Spleen (tissue), 7 donors: ENCODE measurements at regions not wholly inside any gene's neighbourhood (a gene's known extent, or its start where the extent isn't known, plus 50 kb on each side); places are given as distances from the start of the nearest gene placed in this dataset.

ENCODE experiments used
- POLR2AphosphoS5 ChIP-seq, 3 donors: sonication (generic); formaldehyde crosslinking; IDR thresholded peaks; one replicate each; pipeline ENCODE4 v1.5.1; 2017; ENCODE audit warnings: antibody characterized with exemption in 3 of 3
- TF ChIP-seq, protein P1 (sequence below), 11 experiments: fragments of 200-600 bp in 7 of 11; fragments of 450-650 bp in 4 of 11; sonication (generic) in 4 of 11; IDR thresholded peaks in 8 of 11; conservative IDR thresholded peaks in 3 of 11; 1 replicate in 7 of 11; 2 replicates in 4 of 11; pipeline versions ENCODE4 v1.4.0 to v1.8.0; 2016 to 2021; ENCODE audit warnings: antibody characterized with exemption in 11 of 11, inconsistent platforms in 4 of 11, mild to moderate bottlenecking in 1 of 11
- donor health status: DM: no; HTN: no; CAD: no; lungs with moderate emphysema.
- donor health status: DM: no; HTN: no; CAD: no.
- donor health status: DM: no; HTN: no; CAD: no.

DNA sequence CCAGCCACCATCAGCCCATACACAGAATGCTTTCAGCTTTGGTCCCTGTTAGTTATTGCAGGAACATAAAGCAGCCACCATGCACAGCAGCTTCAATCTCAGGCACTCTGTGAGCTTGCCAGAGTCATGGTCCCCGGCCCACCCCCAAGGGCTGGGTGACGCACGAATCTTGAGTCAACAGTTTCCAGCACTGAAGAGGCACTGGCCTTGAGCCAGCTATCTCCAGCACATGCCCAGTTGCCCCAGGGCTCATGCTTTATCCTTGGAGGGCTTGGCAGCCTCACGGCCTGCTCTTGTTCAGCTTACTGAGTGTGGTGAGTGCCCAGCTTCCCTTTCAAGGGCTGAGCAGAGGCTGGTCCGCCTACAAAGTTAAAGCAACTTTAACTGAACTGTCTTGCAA, 200.7 kb upstream of the RAB4A start:
- TF ChIP-seq, protein P1, sequence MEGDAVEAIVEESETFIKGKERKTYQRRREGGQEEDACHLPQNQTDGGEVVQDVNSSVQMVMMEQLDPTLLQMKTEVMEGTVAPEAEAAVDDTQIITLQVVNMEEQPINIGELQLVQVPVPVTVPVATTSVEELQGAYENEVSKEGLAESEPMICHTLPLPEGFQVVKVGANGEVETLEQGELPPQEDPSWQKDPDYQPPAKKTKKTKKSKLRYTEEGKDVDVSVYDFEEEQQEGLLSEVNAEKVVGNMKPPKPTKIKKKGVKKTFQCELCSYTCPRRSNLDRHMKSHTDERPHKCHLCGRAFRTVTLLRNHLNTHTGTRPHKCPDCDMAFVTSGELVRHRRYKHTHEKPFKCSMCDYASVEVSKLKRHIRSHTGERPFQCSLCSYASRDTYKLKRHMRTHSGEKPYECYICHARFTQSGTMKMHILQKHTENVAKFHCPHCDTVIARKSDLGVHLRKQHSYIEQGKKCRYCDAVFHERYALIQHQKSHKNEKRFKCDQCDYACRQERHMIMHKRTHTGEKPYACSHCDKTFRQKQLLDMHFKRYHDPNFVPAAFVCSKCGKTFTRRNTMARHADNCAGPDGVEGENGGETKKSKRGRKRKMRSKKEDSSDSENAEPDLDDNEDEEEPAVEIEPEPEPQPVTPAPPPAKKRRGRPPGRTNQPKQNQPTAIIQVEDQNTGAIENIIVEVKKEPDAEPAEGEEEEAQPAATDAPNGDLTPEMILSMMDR (IDR thresholded peaks at IDR 0.05 in 8 of 11, conservative IDR thresholded peaks at IDR 0.05 in 3 of 11) = no peak
- TF ChIP-seq POLR2AphosphoS5 (IDR thresholded peaks at IDR 0.05) = peak; percentile 66 to 69 (median 66)
